ENCODE measurements at regions not wholly inside any gene's neighbourhood (a gene's known extent, or its start where the extent isn't known, plus 50 kb on each side); places are given as distances from the start of the nearest gene placed in this dataset.

DNA sequence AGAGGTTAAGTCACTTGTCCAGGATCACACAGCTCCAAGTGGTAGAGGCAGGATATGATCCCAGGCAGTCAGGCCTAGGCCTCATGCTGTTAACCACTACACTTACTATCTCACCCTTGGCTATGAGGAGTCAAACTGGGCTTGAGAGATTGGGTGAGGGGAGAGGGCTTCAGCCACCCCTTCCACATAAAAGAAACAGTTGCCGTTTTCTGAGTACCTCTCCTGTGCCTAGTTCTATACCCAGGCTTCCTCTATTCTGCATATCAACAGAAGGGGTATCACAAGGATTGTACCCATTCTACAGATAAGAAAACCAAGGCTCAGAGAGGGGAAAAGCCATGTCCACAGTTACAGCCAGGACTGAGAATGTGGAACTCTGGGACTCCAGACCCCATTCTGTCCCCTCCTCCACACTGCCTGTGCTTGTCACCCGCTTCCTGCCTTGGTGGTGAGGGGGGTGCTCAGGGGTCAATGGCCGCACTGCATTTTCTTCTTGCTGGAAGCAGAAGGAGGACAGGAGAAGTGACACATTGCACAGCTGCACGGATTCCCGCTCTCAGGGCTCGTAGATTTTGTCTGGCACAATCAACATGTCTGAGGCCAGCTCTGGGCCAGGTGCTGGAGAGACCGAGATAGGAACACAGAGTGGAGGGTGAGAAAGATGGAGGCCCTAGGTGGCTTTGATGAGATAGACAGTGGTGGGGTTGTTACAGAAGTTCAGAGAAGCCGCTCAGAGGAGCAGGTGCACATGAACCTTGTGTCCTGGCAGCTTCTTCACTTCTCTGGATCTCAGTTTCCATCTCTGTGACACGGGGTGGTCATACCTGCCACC is 108.4 kb upstream of the PTPN1 start:
- H3K27ac ChIP-seq (ENCODE audit: low read depth, low read length), result no peak overlapping the region
- no peaks in the 10 kb centered on the region for H3K4me1 ChIP-seq (ENCODE audit: insufficient read depth, low read length)
- ChIA-PET POLR2A (ENCODE audit: partially characterized antibody) (no interaction called here), CTCF (ENCODE audit: partially characterized antibody) (no interaction called here)
- H3K9me3 ChIP-seq (ENCODE audit: control insufficient read depth in 1 of 2, low read length in 2 of 2), result no peaks in the 10 kb centered on the region
- H3K9me3 Mint-ChIP-seq, result no peaks in the 10 kb centered on the region
- H3K36me3 ChIP-seq (ENCODE audit: insufficient read depth, low read length), result no peaks in the 10 kb centered on the region
- peaks cover 2 to 3% of the 10 kb centered on the region in 2 donors for H3K27me3 Mint-ChIP-seq
- intact Hi-C loops (cut with micrococcal nuclease), result no loop called here
- peaks cover 0 to 2% (median 0%) of the 10 kb centered on the region in 4 donors for H3K4me1 Mint-ChIP-seq
- no peak overlapping the region for H3K4me3 Mint-ChIP-seq
- peak overlapping the region in 2 of 7 donors; percentile 8 to 14 for H3K27ac Mint-ChIP-seq
- H3K4me3 ChIP-seq (ENCODE audit: low read length in 2 of 2), result no peak overlapping the region
- no peaks in the 10 kb centered on the region for H3K27me3 ChIP-seq (ENCODE audit: insufficient read depth, low read length)
- no peak for DNase-seq
- H3K36me3 Mint-ChIP-seq, result no peaks in the 10 kb centered on the region

DNA sequence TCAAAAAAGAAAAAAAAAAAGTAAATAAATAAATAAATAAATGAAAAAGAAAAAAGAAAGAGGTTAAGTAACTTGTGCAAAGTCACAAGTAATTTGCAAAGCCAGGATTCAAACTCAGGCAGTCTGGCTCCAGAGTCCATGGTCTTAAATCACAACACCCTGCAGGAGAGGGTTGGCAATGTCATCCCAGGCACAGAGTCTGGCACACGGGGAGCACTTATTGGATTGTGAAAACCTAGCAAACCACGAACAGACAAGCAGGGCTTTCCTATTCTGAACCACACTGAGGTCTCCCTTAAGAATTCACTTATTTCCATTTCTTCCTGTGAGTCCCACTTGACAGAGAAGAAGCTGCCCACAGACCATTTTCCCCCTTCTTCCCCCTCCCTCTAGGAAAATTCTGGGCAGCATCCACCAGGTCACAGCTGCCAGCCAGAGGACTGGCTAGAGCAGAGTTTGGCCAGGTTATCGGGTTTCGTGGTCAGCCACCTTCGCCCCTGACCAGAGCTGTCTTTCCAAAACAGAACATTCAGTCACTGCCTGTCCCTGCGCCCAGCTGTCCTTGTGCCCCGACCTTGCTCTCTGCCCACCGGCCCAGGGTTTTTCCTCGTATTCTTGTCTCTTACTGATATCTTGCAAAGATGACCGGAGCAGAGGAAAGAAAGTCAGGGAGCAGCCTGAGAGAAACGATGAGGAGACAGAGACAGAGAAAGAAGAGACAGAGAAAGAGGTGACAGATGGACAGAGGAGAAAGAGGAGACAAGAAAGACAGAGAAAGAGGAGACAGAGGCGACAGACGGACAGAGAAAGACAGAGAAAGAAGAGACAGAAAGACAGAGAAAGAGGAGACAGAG is 106.4 kb upstream of the PTPN1 start:
- CTCF ChIA-PET (ENCODE audit: partially characterized antibody), result no interaction called here

DNA sequence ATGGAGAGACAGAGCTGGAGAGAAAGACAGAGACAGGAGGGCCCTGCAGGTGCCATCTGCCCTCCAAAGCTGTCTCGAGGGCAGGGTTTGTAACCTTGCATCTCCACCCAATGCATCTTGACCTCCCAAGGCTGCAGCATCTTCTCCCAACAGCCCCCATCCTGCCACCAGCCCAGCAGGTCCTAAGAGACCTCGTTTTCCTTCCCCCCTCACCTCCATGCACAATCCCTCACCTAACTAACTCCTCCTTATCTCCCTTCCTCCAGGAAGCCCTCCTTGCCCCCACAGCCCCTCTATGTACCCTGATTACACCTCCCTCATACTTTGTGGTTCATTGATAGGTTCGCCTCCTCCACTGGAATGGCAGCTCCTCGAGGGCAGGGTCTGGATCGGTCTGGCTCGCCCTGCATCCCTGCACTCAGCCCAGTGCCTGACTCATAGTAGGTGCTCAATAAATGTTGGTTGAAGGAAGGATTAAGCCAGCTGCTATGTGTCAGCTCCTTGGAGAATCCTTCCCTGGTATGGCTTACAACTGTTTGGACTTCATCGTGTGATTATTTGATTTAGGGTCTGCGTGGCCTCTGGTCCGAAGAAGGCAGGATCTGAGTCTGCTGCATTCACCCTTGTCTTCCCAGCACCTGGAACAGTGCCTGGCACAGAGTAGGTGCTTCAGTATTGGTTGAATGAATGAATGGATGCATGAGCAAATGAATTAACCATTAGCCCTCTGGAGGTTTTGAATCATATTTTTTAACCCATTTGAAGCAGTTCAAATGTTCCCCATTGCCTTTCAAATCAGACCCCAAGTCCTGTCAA is 105.6 kb upstream of the PTPN1 start:
- Mint-ChIP-seq H3K27me3 (peaks cover 5 to 6% of the 10 kb centered on the region in 2 donors), H3K4me3 (no peak overlapping the region), H3K27ac (peak overlapping the region in 2 of 7 donors; percentile 38 to 39), H3K4me1 (peaks cover 0 to 2% (median 0%) of the 10 kb centered on the region in 4 donors), H3K9me3 (no peaks in the 10 kb centered on the region), H3K36me3 (no peaks in the 10 kb centered on the region)
- Histone ChIP-seq H3K36me3 (ENCODE audit: insufficient read depth, low read length) (no peaks in the 10 kb centered on the region), H3K27me3 (ENCODE audit: insufficient read depth, low read length) (no peaks in the 10 kb centered on the region), H3K4me1 (ENCODE audit: insufficient read depth, low read length) (no peaks in the 10 kb centered on the region), H3K9me3 (ENCODE audit: control insufficient read depth in 1 of 2, low read length in 2 of 2) (no peaks in the 10 kb centered on the region), H3K27ac (ENCODE audit: low read depth, low read length) (no peak overlapping the region), H3K4me3 (ENCODE audit: low read length in 2 of 2) (no peak overlapping the region)
- intact Hi-C loops (cut with micrococcal nuclease), result no loop called here
- CTCF ChIA-PET (ENCODE audit: partially characterized antibody), result interaction anchor here (0.6 kb wide), 1 partner anchor 658 kb away, joined by 5 read pairs; no protein-coding TSS in a partner anchor
- POLR2A ChIA-PET (ENCODE audit: partially characterized antibody), result no interaction called here
- no peak for DNase-seq

More for the DNA sequence above, 106.4 kb upstream of the PTPN1 start:
- H3K4me3 ChIP-seq (ENCODE audit: low read length in 2 of 2), result no peak overlapping the region
- Mint-ChIP-seq H3K27ac (peak overlapping the region in 1 of 7 donors; percentile 36), H3K9me3 (no peaks in the 10 kb centered on the region), H3K36me3 (no peaks in the 10 kb centered on the region), H3K4me1 (peaks cover 0 to 2% (median 0%) of the 10 kb centered on the region in 4 donors), H3K27me3 (peaks cover 3 to 6% of the 10 kb centered on the region in 2 donors), H3K4me3 (no peak overlapping the region)
- intact Hi-C loops (cut with micrococcal nuclease), result no loop called here
- H3K36me3 ChIP-seq (ENCODE audit: insufficient read depth, low read length), result no peaks in the 10 kb centered on the region
- H3K9me3 ChIP-seq (ENCODE audit: control insufficient read depth in 1 of 2, low read length in 2 of 2), result no peaks in the 10 kb centered on the region
- no peak for DNase-seq
- POLR2A ChIA-PET (ENCODE audit: partially characterized antibody), result no interaction called here
- no peaks in the 10 kb centered on the region for H3K4me1 ChIP-seq (ENCODE audit: insufficient read depth, low read length)
- H3K27ac ChIP-seq (ENCODE audit: low read depth, low read length), result no peak overlapping the region
- no peaks in the 10 kb centered on the region for H3K27me3 ChIP-seq (ENCODE audit: insufficient read depth, low read length)

DNA sequence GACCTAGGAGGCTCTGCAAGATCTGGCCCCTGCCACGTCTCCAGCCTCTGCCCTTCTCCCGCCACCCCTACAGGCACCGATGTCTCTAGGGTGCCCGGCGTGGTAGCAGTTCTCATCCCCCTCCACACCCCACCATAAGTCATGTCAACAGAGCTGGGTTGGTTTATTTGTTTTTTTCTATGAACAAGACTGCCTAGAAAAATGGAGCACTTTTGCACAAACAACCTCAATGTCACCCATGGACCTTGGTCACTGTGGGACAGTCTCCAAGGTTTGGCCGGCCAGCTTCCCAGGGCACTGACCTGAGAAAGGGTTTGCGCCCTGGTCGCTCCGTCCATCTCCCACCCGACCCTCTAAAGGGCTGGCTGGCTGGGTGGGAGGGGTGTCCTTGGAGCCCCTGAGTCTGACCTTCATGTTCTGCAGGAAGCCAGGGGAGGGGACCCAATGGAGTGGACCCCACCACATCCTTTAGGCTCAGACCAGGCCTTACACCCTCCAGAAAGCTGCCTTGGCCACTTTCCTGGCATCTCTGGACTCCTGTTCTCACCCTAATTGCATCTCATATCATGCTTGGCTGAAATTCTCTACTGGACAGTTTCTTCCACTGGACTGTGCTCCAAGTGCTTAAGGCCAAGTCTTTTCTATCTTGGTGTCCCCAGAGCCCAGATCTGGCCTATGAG is 104.8 kb upstream of the PTPN1 start:
- ChIA-PET POLR2A (ENCODE audit: partially characterized antibody) (no interaction called here), CTCF (ENCODE audit: partially characterized antibody) (interaction anchor here (0.6 kb wide), 1 partner anchor 659 kb away, joined by 5 read pairs; no protein-coding TSS in a partner anchor)
- H3K27ac Mint-ChIP-seq, result peak overlapping the region in 1 of 7 donors; percentile 39
- intact Hi-C loops (cut with micrococcal nuclease), result no loop called here
- H3K27ac ChIP-seq (ENCODE audit: low read depth, low read length), result no peak overlapping the region
- H3K4me3 ChIP-seq (ENCODE audit: low read length in 2 of 2), result no peak overlapping the region
- peaks cover 5 to 8% of the 10 kb centered on the region in 2 donors for H3K27me3 Mint-ChIP-seq
- no peak for DNase-seq
- H3K4me3 Mint-ChIP-seq, result no peak overlapping the region
- no peaks in the 10 kb centered on the region for H3K27me3 ChIP-seq (ENCODE audit: insufficient read depth, low read length)
- no peaks in the 10 kb centered on the region for H3K4me1 Mint-ChIP-seq
- no peaks in the 10 kb centered on the region for H3K4me1 ChIP-seq (ENCODE audit: insufficient read depth, low read length)
- H3K36me3 ChIP-seq (ENCODE audit: insufficient read depth, low read length), result no peaks in the 10 kb centered on the region
- no peaks in the 10 kb centered on the region for H3K9me3 ChIP-seq (ENCODE audit: control insufficient read depth in 1 of 2, low read length in 2 of 2)
- H3K36me3 Mint-ChIP-seq, result no peaks in the 10 kb centered on the region
- peaks cover 0 to 3% (median 0%) of the 10 kb centered on the region in 8 donors for H3K9me3 Mint-ChIP-seq

DNA sequence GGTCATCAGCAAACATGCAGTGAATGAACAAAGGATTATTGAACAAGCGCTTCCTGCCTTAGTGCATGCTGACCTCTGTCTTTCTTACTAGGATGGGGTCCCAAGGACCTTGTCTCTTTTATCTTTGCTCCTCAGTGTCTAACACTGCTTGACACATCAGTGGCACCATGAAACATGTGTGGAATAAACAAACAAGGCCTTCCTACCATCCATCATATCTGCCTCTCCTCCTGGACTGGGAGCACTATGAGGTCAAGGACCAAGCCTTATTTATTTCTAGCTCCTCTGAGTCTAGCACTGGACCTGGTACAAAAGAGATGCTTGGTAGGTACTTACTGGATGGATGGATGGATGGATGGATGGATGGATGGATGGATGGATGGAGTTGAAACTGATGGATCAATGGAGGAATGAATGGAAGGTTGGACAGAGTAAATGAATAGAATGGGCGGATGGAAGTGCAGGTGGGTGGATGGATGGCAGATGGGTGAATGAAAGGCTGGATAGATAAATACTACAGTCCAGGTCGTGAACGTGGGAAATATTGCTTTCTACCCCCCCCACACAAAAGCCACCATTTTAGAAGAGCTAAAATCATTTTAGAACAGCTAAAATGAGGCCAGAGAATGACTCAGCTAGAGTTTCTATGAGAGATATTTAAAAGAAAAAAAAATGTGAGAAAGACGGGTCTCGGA is 104.1 kb upstream of the PTPN1 start:
- no peaks in the 10 kb centered on the region for H3K36me3 ChIP-seq (ENCODE audit: insufficient read depth, low read length)
- ChIA-PET CTCF (ENCODE audit: partially characterized antibody) (no interaction called here), POLR2A (ENCODE audit: partially characterized antibody) (no interaction called here)
- no peaks in the 10 kb centered on the region for H3K4me1 Mint-ChIP-seq
- no peaks in the 10 kb centered on the region for H3K9me3 ChIP-seq (ENCODE audit: control insufficient read depth in 1 of 2, low read length in 2 of 2)
- peaks cover 5 to 8% of the 10 kb centered on the region in 2 donors for H3K27me3 Mint-ChIP-seq
- DNase-seq, result no peak
- H3K27ac Mint-ChIP-seq, result no peak overlapping the region
- H3K4me3 Mint-ChIP-seq, result no peak overlapping the region
- no peak overlapping the region for H3K4me3 ChIP-seq (ENCODE audit: low read length in 2 of 2)
- H3K4me1 ChIP-seq (ENCODE audit: insufficient read depth, low read length), result no peaks in the 10 kb centered on the region
- intact Hi-C loops (cut with micrococcal nuclease), result no loop called here
- no peaks in the 10 kb centered on the region for H3K36me3 Mint-ChIP-seq
- no peaks in the 10 kb centered on the region for H3K27me3 ChIP-seq (ENCODE audit: insufficient read depth, low read length)
- no peak overlapping the region for H3K27ac ChIP-seq (ENCODE audit: low read depth, low read length)
- peaks cover 0 to 3% (median 0%) of the 10 kb centered on the region in 8 donors for H3K9me3 Mint-ChIP-seq

DNA sequence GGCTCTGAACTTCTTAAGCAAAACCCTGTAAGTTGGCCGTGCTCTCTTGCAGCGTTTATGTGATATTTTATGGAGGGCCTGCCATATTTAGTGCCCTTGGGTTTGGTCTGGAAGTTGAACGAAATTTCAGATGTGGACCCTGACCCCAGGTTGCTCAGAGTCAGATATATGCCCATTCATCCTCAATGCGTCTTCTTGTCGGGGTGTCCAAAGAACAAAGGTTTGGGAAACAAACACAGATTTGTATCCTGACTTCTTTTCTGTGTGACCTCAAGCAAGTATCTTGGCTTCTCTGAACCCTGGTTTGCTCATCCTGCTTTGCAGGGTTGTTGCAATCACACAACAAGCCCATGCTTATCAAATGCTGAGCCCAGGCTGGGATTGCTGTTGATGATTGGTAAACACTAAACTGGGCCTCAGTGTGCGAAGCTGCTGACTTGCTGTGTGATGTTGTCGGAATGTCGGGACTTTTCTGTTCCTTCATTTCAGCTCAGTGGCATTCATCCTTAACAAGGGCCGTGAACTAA is 103.5 kb upstream of the PTPN1 start:
- Mint-ChIP-seq H3K27me3 (peaks cover 5 to 8% of the 10 kb centered on the region in 2 donors), H3K4me1 (no peaks in the 10 kb centered on the region), H3K4me3 (no peak overlapping the region), H3K9me3 (peaks cover 0 to 3% (median 0%) of the 10 kb centered on the region in 8 donors), H3K27ac (no peak overlapping the region), H3K36me3 (no peaks in the 10 kb centered on the region)
- intact Hi-C loops (cut with micrococcal nuclease), result no loop called here
- Histone ChIP-seq H3K9me3 (ENCODE audit: control insufficient read depth in 1 of 2, low read length in 2 of 2) (no peaks in the 10 kb centered on the region), H3K27ac (ENCODE audit: low read depth, low read length) (no peak overlapping the region), H3K4me3 (ENCODE audit: low read length in 2 of 2) (no peak overlapping the region), H3K4me1 (ENCODE audit: insufficient read depth, low read length) (no peaks in the 10 kb centered on the region), H3K36me3 (ENCODE audit: insufficient read depth, low read length) (no peaks in the 10 kb centered on the region), H3K27me3 (ENCODE audit: insufficient read depth, low read length) (no peaks in the 10 kb centered on the region)
- no peak for DNase-seq
- CTCF ChIA-PET (ENCODE audit: partially characterized antibody), result no interaction called here
- POLR2A ChIA-PET (ENCODE audit: partially characterized antibody), result no interaction called here

All from CD4-positive, alpha-beta memory T cell (primary cell).